HG03108 (cell line): ENCODE measurements at regions not wholly inside any gene's neighbourhood (a gene's known extent, or its start where the extent isn't known, plus 50 kb on each side); places are given as distances from the start of the nearest gene placed in this dataset.

Source experiments
- ATAC-seq: cut with Tn5 transposase; IDR thresholded peaks from one replicate; pipeline ENCODE4 v1.9.1; 2021; ENCODE audit warnings: moderate library complexity; ENCODE audit not compliant: unreplicated experiment

DNA sequence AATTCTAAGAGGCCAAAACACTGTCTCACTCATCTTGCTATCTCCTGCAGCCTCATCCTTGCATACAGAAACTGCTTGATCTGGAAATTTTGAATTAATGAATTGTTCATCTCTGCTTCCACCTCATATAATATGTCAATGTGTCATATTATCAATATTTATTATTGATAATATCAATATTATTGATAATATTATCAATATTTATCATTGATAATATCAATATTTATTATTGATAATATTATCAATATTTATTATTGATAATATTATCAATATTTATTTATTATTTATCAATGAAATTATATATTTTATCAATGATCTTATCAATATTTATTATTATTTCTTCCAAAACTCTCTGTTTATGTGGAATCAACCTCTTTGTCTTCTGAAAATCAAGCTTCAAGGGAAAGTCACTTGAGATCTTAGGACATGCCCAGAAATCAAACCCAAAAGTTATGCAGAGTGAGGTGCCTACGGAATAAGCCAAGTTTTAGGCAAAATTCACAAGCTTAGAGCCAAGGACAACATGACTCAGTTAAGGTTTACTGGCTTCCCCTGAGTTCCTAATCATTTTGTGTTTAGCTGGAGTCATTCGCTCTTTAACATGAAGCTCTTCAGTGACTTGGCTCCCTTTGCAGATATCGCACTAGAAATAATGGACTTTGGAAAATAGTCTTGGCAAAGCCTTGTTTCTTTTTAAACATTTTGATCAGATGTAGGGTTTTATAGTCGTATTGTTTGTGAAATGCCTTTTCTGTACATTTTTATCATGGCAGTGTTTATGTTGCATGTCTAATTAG, 297.1 kb upstream of the RARB start:
- no peak for ATAC-seq

- no peak for ATAC-seq
Measured at GRCh38 chr3:25133588-25133987, 294.5 kb upstream of the RARB start.

- ATAC-seq, result no peak
Measured at GRCh38 chr3:25137606-25138005, 290.5 kb upstream of the RARB start.

DNA sequence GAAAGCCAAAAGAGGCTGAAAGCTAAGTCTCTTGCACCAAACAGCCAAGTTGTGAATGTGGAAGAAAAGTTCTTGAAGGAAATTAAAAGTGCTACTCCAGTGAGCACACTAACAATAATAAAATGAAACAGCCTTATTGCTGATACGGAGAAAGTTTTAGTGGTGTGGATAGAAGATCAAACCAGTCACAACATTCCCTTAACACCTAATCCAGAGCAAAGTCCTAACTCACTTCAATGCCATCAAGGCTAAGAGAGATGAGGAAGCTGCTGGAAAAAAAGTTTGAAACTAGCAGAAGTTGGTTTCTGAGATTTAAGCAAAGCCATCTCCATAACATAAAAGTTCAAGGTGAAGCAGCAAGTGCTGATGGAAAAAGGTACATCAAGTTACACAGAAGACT, 288.8 kb upstream of the RARB start:
- ATAC-seq, result no peak

DNA sequence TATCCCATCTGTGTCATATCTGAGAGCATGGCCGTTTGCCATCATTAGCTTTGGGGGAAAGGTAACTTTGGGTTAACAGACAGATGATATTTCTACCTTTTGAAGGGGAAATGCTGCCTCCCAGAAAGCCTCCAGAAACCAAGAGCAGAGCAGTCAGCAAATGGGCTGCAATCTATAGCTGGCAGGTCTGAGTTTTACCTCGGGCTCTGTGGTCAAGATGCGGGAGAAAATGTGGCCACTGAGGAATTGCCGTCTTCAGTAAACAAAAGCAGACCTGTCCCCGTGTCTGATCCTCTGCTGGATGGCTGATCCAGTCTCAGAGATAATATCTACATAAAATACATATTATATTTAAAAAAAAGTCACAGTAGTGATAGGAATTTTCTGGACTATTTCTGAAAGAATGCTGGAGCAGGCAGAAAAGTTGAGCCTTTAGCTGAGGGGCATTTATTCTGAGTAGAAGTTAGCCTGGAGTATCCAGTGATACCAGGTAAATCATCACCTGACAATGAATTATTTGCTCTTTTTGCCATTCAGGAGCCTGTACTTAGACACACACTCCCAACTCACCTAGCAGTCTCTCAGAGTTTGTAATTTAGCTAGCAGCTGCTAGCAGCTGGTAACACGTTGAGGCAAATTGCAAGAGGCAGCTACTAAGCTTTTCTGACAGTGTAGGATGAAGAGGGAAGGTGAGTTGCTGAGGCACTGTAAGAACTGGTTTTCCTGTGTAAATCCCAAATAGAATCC, 285.3 kb upstream of the RARB start:
- ATAC-seq, result no peak

- no peak for ATAC-seq
Measured at GRCh38 chr3:25143356-25144025, 284.6 kb upstream of the RARB start.

GRCh38 chr3:25144430-25144829, 283.6 kb upstream of the RARB start:
- ATAC-seq, result no peak

GRCh38 chr3:25145176-25145575, 282.9 kb upstream of the RARB start:
- ATAC-seq, result no peak

DNA sequence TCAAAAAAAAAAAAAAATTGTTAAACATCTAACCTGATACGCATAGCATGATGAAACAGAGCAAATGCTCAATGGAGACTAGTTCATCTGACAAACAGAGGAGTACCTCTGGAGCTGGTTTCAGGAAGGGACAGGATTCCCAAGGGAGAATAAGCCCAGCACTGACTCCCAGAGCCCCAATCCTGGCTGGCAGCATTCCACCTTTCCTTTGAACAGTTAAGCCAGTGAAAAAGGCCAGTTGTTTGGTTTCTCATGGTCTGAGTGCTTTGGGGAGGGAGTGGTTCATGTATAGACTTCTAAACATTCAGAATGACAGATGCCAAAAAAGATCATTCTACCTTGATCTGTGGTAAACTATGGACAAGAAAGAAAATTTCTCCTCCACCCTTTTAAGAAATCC, 277.9 kb upstream of the RARB start:
- ATAC-seq, result no peak

GRCh38 chr3:25151281-25151902, 276.7 kb upstream of the RARB start:
- ATAC-seq, result no peak

GRCh38 chr3:25151903-25152295, 276.2 kb upstream of the RARB start:
- no peak for ATAC-seq

DNA sequence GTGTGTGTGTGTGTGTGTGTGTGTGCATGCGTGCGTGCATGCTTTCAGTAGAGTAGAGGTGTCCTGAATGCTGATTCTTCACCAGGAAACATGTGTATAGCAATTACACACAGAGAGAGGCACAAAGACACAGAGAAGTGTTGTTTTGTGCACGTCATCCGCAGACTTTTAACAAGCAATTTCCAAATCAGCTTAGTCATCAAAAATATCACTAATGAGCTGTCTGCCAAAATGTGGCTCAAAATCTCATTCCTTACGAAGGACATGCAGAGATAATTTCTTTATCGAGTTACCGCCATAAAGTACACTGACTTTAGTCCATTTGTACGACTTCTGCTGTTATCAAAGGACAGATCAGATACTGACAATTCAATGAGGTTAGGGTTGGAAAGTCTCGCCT, 274.9 kb upstream of the RARB start:
- no peak for ATAC-seq

DNA sequence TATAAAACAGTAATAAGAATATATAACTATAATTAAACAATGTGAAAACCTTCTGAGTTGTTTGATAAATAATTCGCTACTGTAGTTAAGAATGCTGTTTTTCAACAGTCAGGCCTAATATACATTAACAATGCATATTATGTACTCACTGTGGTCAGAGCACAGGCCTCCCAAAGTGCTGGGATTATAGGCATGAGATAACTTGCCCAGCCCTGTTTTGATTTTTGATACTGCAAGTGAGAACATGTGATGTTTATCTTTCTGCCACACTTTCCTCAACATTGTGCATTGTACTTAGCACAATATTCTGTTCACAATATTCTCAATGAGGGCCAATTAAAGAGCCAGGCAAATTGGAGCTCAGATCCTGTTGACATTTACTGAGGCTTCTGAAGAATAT, 274.5 kb upstream of the RARB start:
- no peak for ATAC-seq

GRCh38 chr3:25155652-25156471, 272.2 kb upstream of the RARB start:
- no peak for ATAC-seq

GRCh38 chr3:25156626-25157025, 271.4 kb upstream of the RARB start:
- no peak for ATAC-seq

- no peak for ATAC-seq
Measured at GRCh38 chr3:25165306-25165705, 262.8 kb upstream of the RARB start.

- no peak for ATAC-seq
Measured at GRCh38 chr3:25166016-25166415, 262.0 kb upstream of the RARB start.

DNA sequence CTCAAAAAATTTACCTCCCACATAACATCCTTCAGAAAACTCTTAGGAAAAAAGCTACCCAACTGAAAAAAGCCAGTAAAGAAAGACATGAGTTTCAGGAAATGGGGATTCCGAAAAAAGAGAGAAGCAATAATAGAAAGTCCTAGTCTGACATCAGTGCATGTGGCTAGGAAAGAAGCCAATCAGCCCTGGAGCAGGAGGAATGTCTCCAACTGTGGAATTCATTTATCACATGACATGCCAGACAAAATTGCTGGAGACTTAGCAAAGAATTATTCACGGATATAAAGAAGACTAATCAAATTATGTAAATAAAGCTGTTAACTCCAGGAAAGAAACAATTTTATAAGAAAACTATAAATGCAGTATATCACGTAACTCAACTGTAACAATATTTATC, 258.9 kb upstream of the RARB start:
- no peak for ATAC-seq

GRCh38 chr3:25170021-25170420, 258.0 kb upstream of the RARB start:
- no peak for ATAC-seq

GRCh38 chr3:25171118-25171807, 256.8 kb upstream of the RARB start:
- ATAC-seq, result no peak
